T-cell (primary cell): ENCODE measurements at regions not wholly inside any gene's neighbourhood (a gene's known extent, or its start where the extent isn't known, plus 50 kb on each side); places are given as distances from the start of the nearest gene placed in this dataset.
"Not testable (repeated sequence)": the region's sequence is repeated elsewhere in the genome, so short reads cannot be mapped to it uniquely, and the experiment has no call there.

ENCODE experiments used
- ATAC-seq, 4 experiments: fragments of 200-7000 bp in 3 of 4; fragments of 150-1000 bp in 1 of 4; cut with Tn5 transposase; replicated peaks in 1 of 4; 1 replicate in 3 of 4; 2 replicates in 1 of 4; pipeline ENCODE4 v1.10.0; 2021; ENCODE audit warnings: moderate library complexity in 3 of 4, mild to moderate bottlenecking in 2 of 4, moderate number of reproducible peaks in 1 of 4
- CTCF ChIA-PET, 2 donors: fragments of 300-600 bp; sonication (Branson Sonifier 250); formaldehyde crosslinking; loops; one replicate each; lab custom pipeline; 2022; ENCODE audit warnings: antibody characterized with exemption in 2 of 2; lab: Charles Lee
- POLR2A ChIA-PET, 2 donors: fragments of 300-600 bp; sonication (Branson Sonifier 250); formaldehyde crosslinking; loops; one replicate each; lab custom pipeline; 2022; ENCODE audit warnings: antibody characterized with exemption in 2 of 2; lab: Charles Lee
- DNase-seq, 35 experiments: peaks; one replicate each; pipeline versions ENCODE4 v3.0.0 to v3.0.0-alpha.2; 2013 to 2023
- H3K27ac ChIP-seq: one replicate; pipeline ENCODE4 v1.5.1; 2013; ENCODE audit warnings: low read length
- H3K27me3 ChIP-seq, 2 experiments: replicated peaks in 1 of 2; 1 replicate in 1 of 2; 2 replicates in 1 of 2; pipeline versions ENCODE4 v1.6.1 to v1.7.0; 2013; ENCODE audit warnings: low read length in 1 of 2, mixed read lengths in 1 of 2; ENCODE audit not compliant: control insufficient read depth in 2 of 2, insufficient read depth in 2 of 2; ENCODE audit errors: extremely low read depth in 1 of 2
- H3K36me3 ChIP-seq, 2 donors: 1 replicate in 1 of 2; 2 replicates in 1 of 2; pipeline versions ENCODE4 v1.6.1 to v1.7.0; 2013; ENCODE audit warnings: low read length in 1 of 2; ENCODE audit not compliant: control insufficient read depth in 2 of 2, insufficient read depth in 1 of 2; ENCODE audit errors: extremely low read depth in 1 of 2
- H3K4me1 ChIP-seq, 2 experiments: 1 replicate in 1 of 2; 2 replicates in 1 of 2; pipeline versions ENCODE4 v1.6.1 to v1.7.0; 2013; ENCODE audit warnings: low read length in 2 of 2, mixed read lengths in 1 of 2; ENCODE audit not compliant: insufficient read depth in 2 of 2, control insufficient read depth in 1 of 2; ENCODE audit errors: extremely low read depth in 1 of 2
- H3K4me3 ChIP-seq, 2 donors: 1 replicate in 1 of 2; 2 replicates in 1 of 2; pipeline versions ENCODE4 v1.5.1 to v1.7.0; 2013; ENCODE audit warnings: mild to moderate bottlenecking in 2 of 2, low read length in 1 of 2, moderate library complexity in 1 of 2; ENCODE audit not compliant: control insufficient read depth in 1 of 2; ENCODE audit errors: extremely low read depth in 1 of 2
- H3K9me3 ChIP-seq: 2 replicates; pipeline ENCODE4 v1.7.0; 2013
- H3K27ac Mint-ChIP-seq, 2 donors: one replicate each; pipeline ENCODE4 v1.8.0; 2020 to 2021; ENCODE audit warnings: mild to moderate bottlenecking in 2 of 2, mixed read lengths in 2 of 2
- H3K27me3 Mint-ChIP-seq, 2 donors: one replicate each; pipeline ENCODE4 v1.8.0; 2021 to 2022; ENCODE audit warnings: mixed read lengths in 2 of 2
- H3K36me3 Mint-ChIP-seq: one replicate; pipeline ENCODE4 v1.8.0; 2021; ENCODE audit warnings: mixed read lengths
- H3K4me1 Mint-ChIP-seq, 3 donors: one replicate each; pipeline ENCODE4 v1.8.0; 2020 to 2022; ENCODE audit warnings: mixed read lengths in 3 of 3, mild to moderate bottlenecking in 1 of 3
- H3K4me3 Mint-ChIP-seq, 3 donors: one replicate each; pipeline ENCODE4 v1.8.0; 2020 to 2022; ENCODE audit warnings: mild to moderate bottlenecking in 3 of 3, mixed read lengths in 3 of 3, moderate library complexity in 3 of 3
- H3K9me3 Mint-ChIP-seq, 3 donors: one replicate each; pipeline ENCODE4 v1.8.0; 2020 to 2022; ENCODE audit warnings: mixed read lengths in 3 of 3
- WGBS: methylation state at CpG from one replicate; pipeline ENCODE4 v1.1.5; 2013; ENCODE audit warnings: missing lambda C conversion rate; ENCODE audit not compliant: insufficient coverage; 5-methylcytosine and 5-hydroxymethylcytosine counted together

- H3K4me3 ChIP-seq, H3K27me3 Mint-ChIP-seq, DNase-seq, ATAC-seq, H3K36me3 Mint-ChIP-seq, H3K27ac Mint-ChIP-seq, H3K4me1 Mint-ChIP-seq, H3K4me3 Mint-ChIP-seq, H3K9me3 ChIP-seq, POLR2A ChIA-PET, H3K27ac ChIP-seq, H3K9me3 Mint-ChIP-seq, H3K27me3 ChIP-seq, H3K4me1 ChIP-seq, H3K36me3 ChIP-seq, CTCF ChIA-PET: not testable (repeated sequence)
- WGBS, result 100% methylated on average over 3 of the region's 7 CpGs
These were observed 51.5 kb upstream of the CDC42EP3 start for GRCh38 chr2:37722971-37723370.

DNA sequence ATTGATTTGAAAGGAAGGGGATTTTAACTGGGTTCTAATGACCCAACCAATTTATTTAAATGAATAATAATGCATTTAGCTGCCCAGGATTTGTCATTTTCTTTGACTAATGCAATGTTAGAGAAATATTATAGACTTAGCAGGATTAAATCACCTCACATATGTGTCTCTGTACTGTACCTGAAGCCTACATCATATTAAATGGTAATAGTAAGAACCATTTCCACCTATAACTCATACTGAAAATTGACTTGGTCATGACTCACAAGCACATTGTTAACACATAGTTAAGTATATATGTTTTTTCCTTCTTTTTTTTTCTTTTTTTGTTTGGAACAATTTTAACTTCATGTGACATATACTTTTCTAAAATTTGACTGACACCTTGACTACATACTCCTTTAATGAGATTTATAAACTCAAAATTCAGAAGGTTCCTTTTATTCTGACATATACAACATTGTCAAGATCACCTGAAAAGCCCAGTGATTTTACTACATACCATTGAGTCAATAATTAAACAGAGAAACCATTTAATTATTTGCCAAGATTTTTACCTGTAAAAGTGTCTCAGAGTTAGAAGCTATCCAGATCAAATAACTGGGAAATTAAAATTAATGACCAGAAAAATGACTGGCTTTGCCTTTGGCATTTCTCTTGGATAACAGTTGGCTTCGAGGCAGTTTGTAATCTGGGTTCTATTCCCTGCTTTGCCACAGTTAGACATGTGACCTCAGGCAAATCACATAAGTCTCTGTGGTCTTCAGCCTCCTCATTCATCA lies 58.8 kb upstream of the CDC42EP3 start:
- no peak overlapping the region for H3K4me3 ChIP-seq
- WGBS, result 86% methylated on average over 1 of the region's 1 CpG
- H3K27ac ChIP-seq, result no peak overlapping the region
- H3K4me3 Mint-ChIP-seq, result no peak overlapping the region
- ChIA-PET POLR2A (no interaction called here), CTCF (no interaction called here)
- no peaks in the 10 kb centered on the region for H3K9me3 Mint-ChIP-seq
- no peaks in the 10 kb centered on the region for H3K36me3 Mint-ChIP-seq
- ATAC-seq (no peak), DNase-seq (no peak)
- H3K4me1 Mint-ChIP-seq, result peaks cover 0 to 2% (median 0%) of the 10 kb centered on the region in 3 donors
- H3K27me3 ChIP-seq, result no peaks in the 10 kb centered on the region
- no peak overlapping the region for H3K27ac Mint-ChIP-seq
- H3K4me1 ChIP-seq, result no peaks in the 10 kb centered on the region
- H3K27me3 Mint-ChIP-seq, result no peaks in the 10 kb centered on the region
- no peaks in the 10 kb centered on the region for H3K9me3 ChIP-seq
- H3K36me3 ChIP-seq, result no peaks in the 10 kb centered on the region

DNA sequence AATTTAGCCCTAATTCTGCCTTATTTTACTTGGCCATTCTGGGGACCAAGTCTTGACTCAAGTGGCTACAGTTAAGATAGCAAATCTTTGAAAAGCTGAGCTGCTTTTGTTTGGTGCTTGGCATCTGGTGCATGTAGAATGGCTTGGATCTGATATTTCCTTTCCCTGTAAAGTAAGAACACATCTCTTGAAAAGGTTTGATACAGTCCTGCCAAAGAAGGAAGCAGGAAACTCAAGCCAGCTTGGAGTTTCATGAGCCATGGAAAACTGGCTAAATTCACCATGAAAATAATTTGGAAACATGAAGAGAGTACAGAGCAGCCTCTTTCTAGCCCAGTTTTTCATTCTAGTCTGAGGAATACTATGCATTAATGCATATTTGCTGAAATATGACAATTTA lies 61.0 kb upstream of the CDC42EP3 start:
- H3K4me3 Mint-ChIP-seq, ATAC-seq, DNase-seq, H3K27me3 Mint-ChIP-seq, H3K27me3 ChIP-seq, H3K27ac ChIP-seq, H3K4me1 ChIP-seq, H3K4me3 ChIP-seq, POLR2A ChIA-PET, H3K36me3 ChIP-seq, H3K36me3 Mint-ChIP-seq, H3K4me1 Mint-ChIP-seq, H3K9me3 ChIP-seq, H3K27ac Mint-ChIP-seq, H3K9me3 Mint-ChIP-seq: not testable (repeated sequence)
- CTCF ChIA-PET, result interaction anchor here in 1 of 2 donors (0.6 kb wide), 1 partner anchor 317 kb away, joined by 5 read pairs; no protein-coding TSS in a partner anchor

DNA sequence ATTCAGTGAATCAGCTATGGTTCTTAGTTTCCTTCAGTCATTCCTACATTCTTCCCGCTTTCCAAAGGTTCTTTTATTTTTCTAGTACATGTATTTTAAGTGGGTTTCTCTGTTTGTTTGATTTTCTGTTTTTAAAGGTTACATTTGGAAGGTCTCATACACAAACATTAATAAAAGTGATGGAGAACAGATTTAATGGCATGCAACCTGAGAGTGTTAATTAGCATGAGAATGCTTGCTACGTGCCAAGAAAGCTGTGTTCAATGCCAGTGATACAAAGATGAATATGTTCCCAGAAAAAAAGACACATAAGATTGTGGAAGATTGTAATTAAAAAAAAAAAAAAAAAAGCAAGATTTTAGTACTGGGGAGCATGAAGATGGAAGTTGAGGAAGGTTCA lies 61.8 kb upstream of the CDC42EP3 start:
- Mint-ChIP-seq H3K9me3 (peaks cover 0 to 4% (median 0%) of the 10 kb centered on the region in 3 donors), H3K27ac (no peak overlapping the region), H3K4me1 (peaks cover 0 to 2% (median 0%) of the 10 kb centered on the region in 3 donors), H3K4me3 (no peak overlapping the region), H3K27me3 (no peaks in the 10 kb centered on the region), H3K36me3 (peaks cover 2% of the 10 kb centered on the region)
- no peaks in the 10 kb centered on the region for H3K9me3 ChIP-seq
- no peak overlapping the region for H3K4me3 ChIP-seq
- no peaks in the 10 kb centered on the region for H3K36me3 ChIP-seq
- DNase-seq (no peak), ATAC-seq (no peak)
- H3K27me3 ChIP-seq, result no peaks in the 10 kb centered on the region
- no peak overlapping the region for H3K27ac ChIP-seq
- no peaks in the 10 kb centered on the region for H3K4me1 ChIP-seq
- ChIA-PET POLR2A (interaction anchor here in 1 of 2 donors (0.6 kb wide), 1 partner anchor 133 kb away, joined by 4 read pairs; no protein-coding TSS in a partner anchor), CTCF (interaction anchor here in 1 of 2 donors (0.6 to 0.7 kb wide), 2 partner anchors 48 to 380 kb away, joined by 3 read pairs; no protein-coding TSS in a partner anchor)
- WGBS, result 83% methylated on average over 1 of the region's 2 CpGs

GRCh38 chr2:37733955-37734354 lies 62.5 kb upstream of the CDC42EP3 start:
- H3K4me1 Mint-ChIP-seq, H3K4me1 ChIP-seq, H3K27ac ChIP-seq, H3K36me3 ChIP-seq, H3K4me3 Mint-ChIP-seq, H3K27me3 Mint-ChIP-seq, ATAC-seq, H3K4me3 ChIP-seq, DNase-seq, H3K9me3 Mint-ChIP-seq, H3K27me3 ChIP-seq, H3K9me3 ChIP-seq, H3K36me3 Mint-ChIP-seq, H3K27ac Mint-ChIP-seq: not testable (repeated sequence)
- POLR2A ChIA-PET, result interaction anchor here in 1 of 2 donors (0.6 kb wide), 1 partner anchor 134 kb away, joined by 4 read pairs; no protein-coding TSS in a partner anchor
- CTCF ChIA-PET, result interaction anchor here in 1 of 2 donors (0.6 to 0.7 kb wide), 2 partner anchors 47 to 381 kb away, joined by 3 read pairs; no protein-coding TSS in a partner anchor

GRCh38 chr2:37734891-37735523 lies 63.6 kb upstream of the CDC42EP3 start:
- POLR2A ChIA-PET, result interaction anchor here (0.6 kb wide), 3 partner anchors 10 to 893 kb away, joined by 3 to 4 read pairs (median 3); no protein-coding TSS in a partner anchor
- not testable (repeated sequence) for H3K27ac Mint-ChIP-seq, ATAC-seq, H3K4me3 Mint-ChIP-seq, DNase-seq, H3K9me3 Mint-ChIP-seq, H3K27me3 ChIP-seq, H3K36me3 ChIP-seq, H3K27me3 Mint-ChIP-seq, H3K4me1 ChIP-seq, H3K27ac ChIP-seq, H3K36me3 Mint-ChIP-seq, H3K4me1 Mint-ChIP-seq, H3K4me3 ChIP-seq, H3K9me3 ChIP-seq
- CTCF ChIA-PET, result interaction anchor here in 1 of 2 donors (0.7 kb wide), 1 partner anchor 36 kb away, joined by 3 read pairs; no protein-coding TSS in a partner anchor
- no CpG with 5 or more reads among the region's 8 CpGs for WGBS
